CD14-positive monocyte (primary cell): ENCODE measurements at regions not wholly inside any gene's neighbourhood (a gene's known extent, or its start where the extent isn't known, plus 50 kb on each side); places are given as distances from the start of the nearest gene placed in this dataset.

Source experiments
- DNase-seq, 3 donors: peaks; one replicate each; pipeline ENCODE4 v3.0.0-alpha.2; 2011 to 2022
- H2AFZ ChIP-seq: 2 replicates; pipeline ENCODE4 v1.6.0; 2012; ENCODE audit warnings: mild to moderate bottlenecking, low read depth, low read length, inconsistent platforms; ENCODE audit not compliant: insufficient read depth, poor library complexity, severe bottlenecking
- H3K27ac ChIP-seq, 2 donors: 1 replicate in 1 of 2; 2 replicates in 1 of 2; pipeline ENCODE4 v1.5.1; 2012 to 2013; ENCODE audit warnings: low read length in 2 of 2, control low read depth in 1 of 2, inconsistent platforms in 1 of 2, low read depth in 1 of 2, mild to moderate bottlenecking in 1 of 2
- H3K27me3 ChIP-seq, 2 donors: one replicate each; pipeline versions ENCODE4 v1.6.0 to v1.6.1; 2011 to 2013; ENCODE audit warnings: low read length in 2 of 2; ENCODE audit not compliant: control insufficient read depth in 2 of 2, insufficient read depth in 2 of 2
- H3K36me3 ChIP-seq, 2 donors: replicated peaks in 1 of 2; 1 replicate in 1 of 2; 2 replicates in 1 of 2; pipeline versions ENCODE4 v1.5.1 to v1.6.1; 2012 to 2013; ENCODE audit warnings: low read length in 2 of 2, control low read depth in 1 of 2, inconsistent platforms in 1 of 2, mild to moderate bottlenecking in 1 of 2; ENCODE audit not compliant: insufficient read depth in 2 of 2, control insufficient read depth in 1 of 2
- H3K4me1 ChIP-seq, 2 donors: 1 replicate in 1 of 2; 2 replicates in 1 of 2; pipeline versions ENCODE4 v1.5.1 to v1.6.1; 2012 to 2013; ENCODE audit warnings: low read length in 2 of 2, control low read depth in 1 of 2, inconsistent platforms in 1 of 2, mild to moderate bottlenecking in 1 of 2, moderate library complexity in 1 of 2; ENCODE audit not compliant: insufficient read depth in 2 of 2, control insufficient read depth in 1 of 2
- H3K4me2 ChIP-seq: replicated peaks from 2 replicates; pipeline ENCODE3; 2012; ENCODE audit warnings: low read length, moderate library complexity, mild to moderate bottlenecking; ENCODE audit not compliant: poor library complexity, severe bottlenecking; ENCODE audit errors: extremely low read depth
- H3K4me3 ChIP-seq, 3 experiments: fragments of 200-600 bp in 1 of 3; sonication (generic) in 1 of 3; replicated peaks in 1 of 3; 1 replicate in 2 of 3; 2 replicates in 1 of 3; pipeline ENCODE4 v1.5.1; 2011 to 2013; ENCODE audit warnings: low read length in 3 of 3, mild to moderate bottlenecking in 3 of 3, control low read depth in 2 of 3, low read depth in 2 of 3, inconsistent platforms in 1 of 3, moderate library complexity in 1 of 3
- H3K79me2 ChIP-seq: 2 replicates; pipeline ENCODE4 v1.6.0; 2012; ENCODE audit warnings: mild to moderate bottlenecking, control low read depth, inconsistent platforms, low read length, moderate library complexity; ENCODE audit not compliant: insufficient read depth
- H3K9ac ChIP-seq: 2 replicates; pipeline ENCODE4 v1.6.0; 2017; ENCODE audit warnings: low read length, mild to moderate bottlenecking; ENCODE audit not compliant: insufficient read depth, poor library complexity, severe bottlenecking
- H3K9me3 ChIP-seq, 2 donors: replicated peaks in 1 of 2; 1 replicate in 1 of 2; 2 replicates in 1 of 2; pipeline versions ENCODE4 v1.5.1 to v1.6.1; 2012 to 2013; ENCODE audit warnings: low read length in 2 of 2, control low read depth in 1 of 2; ENCODE audit not compliant: control insufficient read depth in 1 of 2, insufficient read depth in 1 of 2
- H4K20me1 ChIP-seq: 2 replicates; pipeline ENCODE4 v1.6.0; 2012; ENCODE audit warnings: mild to moderate bottlenecking, low read length, control low read depth, moderate library complexity; ENCODE audit not compliant: insufficient read depth
- H3K27ac Mint-ChIP-seq, 7 donors: one replicate each; pipeline ENCODE4 v1.8.0; 2020; ENCODE audit warnings: mild to moderate bottlenecking in 7 of 7, mixed read lengths in 7 of 7, moderate library complexity in 6 of 7, inconsistent platforms in 2 of 7
- H3K27me3 Mint-ChIP-seq, 3 donors: one replicate each; pipeline ENCODE4 v1.8.0; 2021 to 2022; ENCODE audit warnings: low read depth in 3 of 3, mild to moderate bottlenecking in 3 of 3, mixed read lengths in 3 of 3, moderate library complexity in 3 of 3, inconsistent platforms in 1 of 3
- H3K36me3 Mint-ChIP-seq, 2 donors: one replicate each; pipeline ENCODE4 v1.8.0; 2020; ENCODE audit warnings: mixed read lengths in 2 of 2, inconsistent platforms in 1 of 2, mild to moderate bottlenecking in 1 of 2
- H3K4me1 Mint-ChIP-seq: one replicate; pipeline ENCODE4 v1.8.0; 2020; ENCODE audit warnings: mild to moderate bottlenecking, mixed read lengths
- H3K4me3 Mint-ChIP-seq, 2 donors: one replicate each; pipeline ENCODE4 v1.8.0; 2020; ENCODE audit warnings: mild to moderate bottlenecking in 2 of 2, mixed read lengths in 2 of 2, moderate library complexity in 1 of 2
- H3K9me3 Mint-ChIP-seq, 7 donors: one replicate each; pipeline ENCODE4 v1.8.0; 2020 to 2022; ENCODE audit warnings: mixed read lengths in 7 of 7, mild to moderate bottlenecking in 6 of 7, moderate library complexity in 6 of 7, inconsistent platforms in 2 of 7
- CTCF ChIP-seq: fragments of 200-600 bp; IDR thresholded peaks from one replicate; pipeline ENCODE4 v1.8.0; 2022; ENCODE audit warnings: antibody characterized with exemption, mild to moderate bottlenecking
- WGBS: methylation state at CpG from one replicate; pipeline ENCODE4 v1.1.5; 2013; ENCODE audit warnings: missing lambda C conversion rate; ENCODE audit not compliant: insufficient coverage; 5-methylcytosine and 5-hydroxymethylcytosine counted together
- intact Hi-C, 2 donors: fragments of 100-400 bp; cut with micrococcal nuclease; formaldehyde crosslinking; loops; one replicate each; pipeline versions ENCODE4 v1.15.0 to v1.15.1; 2023

- Histone ChIP-seq H2AFZ (no peak overlapping the region), H3K4me1 (no peaks in the 10 kb centered on the region), H3K4me3 (no peak overlapping the region), H3K9me3 (no peaks in the 10 kb centered on the region), H3K4me2 (no peak overlapping the region), H3K27me3 (peaks cover 0 to 3% of the 10 kb centered on the region in 2 donors), H4K20me1 (no peaks in the 10 kb centered on the region), H3K27ac (no peak overlapping the region), H3K79me2 (no peaks in the 10 kb centered on the region), H3K36me3 (no peaks in the 10 kb centered on the region), H3K9ac (no peak overlapping the region)
- Mint-ChIP-seq H3K27ac (no peak overlapping the region), H3K9me3 (peaks cover 0 to 2% (median 0%) of the 10 kb centered on the region in 7 donors), H3K4me3 (no peak overlapping the region), H3K4me1 (no peaks in the 10 kb centered on the region), H3K36me3 (no peaks in the 10 kb centered on the region), H3K27me3 (peaks cover 2 to 6% (median 3%) of the 10 kb centered on the region in 3 donors)
- no peak for DNase-seq
- intact Hi-C loops, result loop anchor here (10.0 kb wide), 1 partner anchor 263 kb away; no protein-coding TSS in a partner anchor
- WGBS, result no CpG with 5 or more reads among the region's 3 CpGs
- no peak for TF ChIP-seq CTCF
Observed at GRCh38 chr14:34107441-34107840, 156.6 kb upstream of the EGLN3 start.

- intact Hi-C loops, result loop anchor here (10.0 kb wide), 1 partner anchor 262 kb away; no protein-coding TSS in a partner anchor
Observed at GRCh38 chr14:34106310-34106709, 155.4 kb upstream of the EGLN3 start.

More at GRCh38 chr14:34106310-34106709, 155.4 kb upstream of the EGLN3 start:
- Histone ChIP-seq H2AFZ (no peak overlapping the region), H4K20me1 (no peaks in the 10 kb centered on the region), H3K4me1 (no peaks in the 10 kb centered on the region), H3K27ac (no peak overlapping the region), H3K36me3 (no peaks in the 10 kb centered on the region), H3K27me3 (no peaks in the 10 kb centered on the region), H3K4me3 (no peak overlapping the region), H3K9ac (no peak overlapping the region), H3K9me3 (no peaks in the 10 kb centered on the region), H3K79me2 (no peaks in the 10 kb centered on the region), H3K4me2 (no peak overlapping the region)
- H3K36me3 Mint-ChIP-seq, result no peaks in the 10 kb centered on the region
- H3K27me3 Mint-ChIP-seq, result peaks cover 0 to 3% (median 1%) of the 10 kb centered on the region in 3 donors
- H3K27ac Mint-ChIP-seq, result no peak overlapping the region
- no peak for DNase-seq
- H3K4me1 Mint-ChIP-seq, result no peaks in the 10 kb centered on the region
- H3K4me3 Mint-ChIP-seq, result no peak overlapping the region
- no CpG with 5 or more reads among the region's 4 CpGs for whole genome bisulfite sequencing
- TF ChIP-seq CTCF, result no peak
- peaks cover 0 to 2% (median 0%) of the 10 kb centered on the region in 7 donors for H3K9me3 Mint-ChIP-seq
